ENCODE measurements at regions not wholly inside any gene's neighbourhood (a gene's known extent, or its start where the extent isn't known, plus 50 kb on each side); places are given as distances from the start of the nearest gene placed in this dataset.
A peak's percentile ranks its signal among the peaks of the same experiment; 100 is the strongest.

- DNase-seq (ENCODE audit: low read depth in 4 of 4, low spot score in 3 of 4) = no peak
Measured at GRCh38 chr12:27382924-27383323, 50.3 kb downstream of the BMAL2 start.

GRCh38 chr12:27383429-27384260 is 51.0 kb downstream of the BMAL2 start:
- DNase-seq (ENCODE audit: low read depth in 4 of 4, low spot score in 3 of 4) = peak in 1 of 4 donors; percentile 5

- DNase-seq (ENCODE audit: low read depth in 4 of 4, low spot score in 3 of 4) = no peak
Measured at GRCh38 chr12:27384261-27384590, 51.6 kb downstream of the BMAL2 start.

GRCh38 chr12:27385766-27386564 is 53.3 kb downstream of the BMAL2 start:
- no peak for DNase-seq (ENCODE audit: low read depth in 4 of 4, low spot score in 3 of 4)

- no peak for DNase-seq (ENCODE audit: low read depth in 4 of 4, low spot score in 3 of 4)
Measured at GRCh38 chr12:27387473-27387872, 54.8 kb downstream of the BMAL2 start.

- DNase-seq (ENCODE audit: low read depth in 4 of 4, low spot score in 3 of 4) = no peak
Measured at GRCh38 chr12:27388650-27389049, 56.0 kb downstream of the BMAL2 start.

- DNase-seq (ENCODE audit: low read depth in 4 of 4, low spot score in 3 of 4) = no peak
Measured at GRCh38 chr12:27394676-27395075, 51.9 kb upstream of the SMCO2 start.

GRCh38 chr12:27396216-27396815 is 50.2 kb upstream of the SMCO2 start:
- no peak for DNase-seq (ENCODE audit: low read depth in 4 of 4, low spot score in 3 of 4)

Measured in left renal pelvis (tissue), 4 donors.